ENCODE measurements at regions not wholly inside any gene's neighbourhood (a gene's known extent, or its start where the extent isn't known, plus 50 kb on each side); places are given as distances from the start of the nearest gene placed in this dataset.
"Not testable (repeated sequence)": the region's sequence is repeated elsewhere in the genome, so short reads cannot be mapped to it uniquely, and the experiment has no call there.

DNA sequence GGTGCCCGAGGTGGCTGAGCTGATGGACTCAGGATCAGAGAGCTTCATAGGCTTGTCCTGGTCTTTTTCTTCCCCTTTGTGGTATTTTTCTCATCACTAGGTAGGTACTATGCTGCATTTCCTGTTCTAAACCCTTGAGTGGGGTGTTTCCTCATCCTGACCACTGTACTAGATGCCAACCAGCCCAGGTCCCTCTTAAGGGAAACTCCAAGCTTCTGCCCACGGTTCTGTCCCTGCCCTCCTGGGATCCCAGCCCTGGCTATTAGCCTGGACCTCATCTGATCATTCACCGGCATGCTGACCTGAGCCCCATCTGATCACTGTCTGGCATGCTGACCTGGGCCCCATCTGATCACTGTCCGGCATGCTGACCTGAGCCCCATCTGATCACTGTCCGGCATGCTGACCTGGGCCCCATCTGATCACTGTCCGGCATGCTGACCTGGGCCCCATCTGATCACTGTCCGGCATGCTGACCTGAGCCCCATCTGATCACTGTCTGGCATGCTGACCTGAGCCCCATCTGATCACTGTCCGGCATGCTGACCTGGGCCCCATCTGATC is 207.6 kb downstream of the NDUFA10 start:
- DNase-seq, result not testable (repeated sequence)

DNA sequence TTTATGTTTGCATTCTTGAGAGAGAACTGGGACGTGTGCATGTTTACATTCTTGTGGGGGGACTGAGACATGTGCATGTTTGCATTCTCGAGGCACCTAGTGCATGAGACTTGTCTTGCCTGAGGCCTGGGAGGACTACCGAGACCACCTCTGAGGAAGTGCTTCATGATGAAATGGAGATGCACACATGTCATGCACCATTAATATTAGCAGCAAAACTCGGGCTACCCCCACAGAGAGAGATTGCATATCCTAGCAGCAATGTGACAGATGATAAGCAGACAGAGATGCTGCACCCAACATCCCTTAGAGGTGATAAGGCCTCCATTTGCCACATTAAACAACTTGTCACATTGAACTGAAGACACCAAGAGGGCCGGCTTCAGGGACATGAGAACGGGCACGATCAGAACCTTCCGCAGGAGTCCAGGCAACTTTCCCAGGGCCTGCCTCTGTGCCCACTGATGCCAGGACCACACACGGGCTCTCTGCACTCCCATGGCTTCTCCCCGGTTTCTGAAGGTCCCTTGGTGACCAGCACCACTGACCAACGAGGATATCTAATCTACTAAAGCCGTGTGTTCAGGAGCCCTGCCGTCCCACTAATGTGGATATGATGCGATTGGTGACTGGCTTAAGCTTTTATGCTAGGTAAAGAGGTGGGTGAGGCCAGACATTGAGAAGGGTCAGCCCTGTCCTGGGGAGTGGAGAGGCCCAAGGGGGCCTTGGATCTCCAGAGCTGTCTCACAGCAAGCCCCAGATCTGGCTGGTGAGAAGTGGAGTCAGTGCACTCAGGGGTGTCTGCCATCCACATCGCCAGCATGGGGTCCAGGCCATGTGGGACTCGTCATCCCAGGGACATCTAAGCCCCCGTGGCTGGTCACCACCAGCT is 208.3 kb downstream of the NDUFA10 start:
- DNase-seq, result no peak

DNA sequence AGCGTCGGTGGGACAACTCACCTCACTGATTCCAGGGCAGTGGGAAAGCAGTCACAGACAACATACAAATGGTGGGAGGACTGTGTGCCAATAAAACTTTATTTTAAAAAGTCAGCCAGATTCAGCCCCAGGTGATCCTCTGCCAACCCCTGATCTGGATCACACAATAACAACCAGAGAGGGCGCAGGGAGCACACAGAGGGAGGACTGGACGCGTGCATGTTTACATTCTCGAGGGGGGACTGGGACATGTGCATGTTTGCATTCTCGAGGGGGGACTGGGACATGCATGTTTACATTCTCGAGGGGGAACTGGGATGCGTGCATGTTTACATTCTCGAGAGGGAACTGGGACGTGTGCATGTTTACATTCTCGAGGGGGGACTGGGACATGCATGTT is 209.5 kb downstream of the NDUFA10 start:
- no peak for DNase-seq

DNA sequence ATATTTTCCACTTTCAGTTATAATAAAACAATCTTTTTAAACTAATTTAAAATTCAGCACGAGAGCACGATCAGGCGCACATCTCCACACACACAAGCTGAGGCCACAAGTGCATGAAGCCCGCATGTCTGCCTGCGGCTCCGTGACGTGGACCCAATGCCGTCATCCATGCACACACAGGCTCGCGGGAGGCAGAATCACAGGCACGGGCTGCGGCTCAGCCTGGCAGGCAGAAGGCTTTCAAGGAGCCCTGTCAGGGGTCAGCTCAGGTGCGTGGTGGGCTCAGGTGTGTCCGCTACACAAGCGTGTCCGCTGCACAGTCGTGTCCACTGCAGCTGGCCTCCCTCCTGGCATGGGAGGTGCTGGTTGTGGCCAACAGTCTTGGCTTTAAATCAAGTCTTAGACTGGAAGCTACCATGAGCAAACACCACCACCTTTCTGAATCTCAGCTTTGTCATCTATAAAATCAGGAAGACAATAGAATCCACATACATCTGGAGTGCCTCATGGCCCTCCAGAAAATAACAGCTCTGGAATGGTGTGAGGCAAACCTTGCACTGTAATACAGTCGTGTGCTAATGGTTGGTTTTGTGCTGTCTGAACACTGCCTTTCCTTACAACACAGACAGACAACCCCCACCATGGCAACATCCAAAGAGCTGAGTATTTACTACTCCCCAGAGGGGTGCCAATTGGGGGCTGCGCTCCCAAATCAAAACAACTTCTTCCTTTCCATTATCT is 210.1 kb downstream of the NDUFA10 start:
- DNase-seq, result no peak

DNA sequence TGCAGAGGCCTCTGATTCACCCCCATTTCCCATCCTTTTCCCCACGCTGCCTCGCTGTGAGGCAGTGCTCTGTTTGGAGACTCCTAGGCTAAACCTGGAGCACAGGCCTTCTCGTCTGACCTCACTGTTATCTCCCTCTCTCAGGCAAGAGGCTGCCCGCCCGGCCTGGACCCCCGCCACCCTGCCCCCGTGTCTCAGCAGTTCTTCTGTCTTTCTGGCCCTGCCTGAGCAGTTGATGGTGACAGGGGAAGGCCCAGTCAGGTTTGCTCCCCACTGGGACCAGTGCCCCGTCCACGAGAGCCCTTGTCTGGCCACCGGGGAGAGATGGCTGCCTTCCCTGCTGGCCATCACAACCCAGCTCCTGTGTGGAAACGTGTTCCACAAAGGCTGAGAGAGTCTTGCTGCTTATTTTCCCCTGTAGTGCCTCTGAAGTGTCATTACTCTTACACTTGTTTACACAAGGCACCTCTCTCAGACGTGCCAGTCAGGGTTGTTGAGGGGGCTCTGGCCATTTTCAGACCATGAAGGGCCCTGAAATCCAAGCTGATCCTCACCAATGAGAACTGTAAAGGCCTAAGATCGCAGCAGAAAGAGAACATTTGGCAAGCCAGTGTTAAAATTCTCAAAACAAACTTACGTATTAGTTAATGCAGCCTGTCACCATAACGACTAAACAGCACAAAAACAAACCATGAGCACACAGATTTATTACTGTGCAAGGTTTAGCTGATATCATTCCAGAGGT is 210.9 kb downstream of the NDUFA10 start:
- DNase-seq, result no peak

DNA sequence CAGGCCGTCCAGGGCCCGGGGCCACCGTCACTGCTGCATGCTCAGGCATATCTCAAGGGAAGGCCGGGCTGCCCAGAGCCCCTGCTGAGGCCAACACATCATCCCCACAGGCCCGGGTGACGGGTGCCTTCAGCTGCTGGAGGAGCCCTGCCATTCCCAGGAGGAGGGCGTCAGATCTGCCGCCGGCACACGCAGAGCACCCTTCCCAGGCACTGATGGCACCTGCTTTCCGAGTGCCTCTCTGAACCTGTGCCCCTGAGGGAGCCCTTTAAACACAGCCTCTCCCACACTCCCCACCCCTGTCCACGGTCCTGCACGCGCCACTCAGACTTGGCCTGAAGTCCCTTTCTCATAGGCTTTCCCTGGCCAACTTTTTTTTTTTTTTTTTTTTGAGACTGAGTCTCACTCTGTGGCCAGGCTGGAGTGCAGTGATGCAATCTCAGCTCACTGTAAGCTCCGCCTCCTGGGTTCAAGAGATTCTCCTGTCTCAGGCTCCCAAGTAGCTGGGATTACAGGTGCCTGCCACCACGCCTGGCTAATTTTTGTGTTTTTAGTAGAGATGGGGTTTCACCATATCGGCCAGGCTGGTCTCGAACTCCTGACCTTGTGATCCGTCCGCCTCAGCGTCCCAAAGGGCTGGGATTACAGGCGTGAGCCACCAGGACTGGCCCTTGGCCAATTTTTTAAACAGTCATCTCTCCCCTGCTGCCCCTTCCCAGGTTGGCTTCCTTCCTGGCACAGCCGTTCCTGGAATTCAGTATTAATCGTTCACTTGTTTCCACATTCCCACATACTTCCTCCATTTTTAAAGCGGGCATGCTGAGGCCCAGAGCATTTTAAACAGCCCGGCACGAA is 211.7 kb downstream of the NDUFA10 start:
- DNase-seq, result no peak

DNA sequence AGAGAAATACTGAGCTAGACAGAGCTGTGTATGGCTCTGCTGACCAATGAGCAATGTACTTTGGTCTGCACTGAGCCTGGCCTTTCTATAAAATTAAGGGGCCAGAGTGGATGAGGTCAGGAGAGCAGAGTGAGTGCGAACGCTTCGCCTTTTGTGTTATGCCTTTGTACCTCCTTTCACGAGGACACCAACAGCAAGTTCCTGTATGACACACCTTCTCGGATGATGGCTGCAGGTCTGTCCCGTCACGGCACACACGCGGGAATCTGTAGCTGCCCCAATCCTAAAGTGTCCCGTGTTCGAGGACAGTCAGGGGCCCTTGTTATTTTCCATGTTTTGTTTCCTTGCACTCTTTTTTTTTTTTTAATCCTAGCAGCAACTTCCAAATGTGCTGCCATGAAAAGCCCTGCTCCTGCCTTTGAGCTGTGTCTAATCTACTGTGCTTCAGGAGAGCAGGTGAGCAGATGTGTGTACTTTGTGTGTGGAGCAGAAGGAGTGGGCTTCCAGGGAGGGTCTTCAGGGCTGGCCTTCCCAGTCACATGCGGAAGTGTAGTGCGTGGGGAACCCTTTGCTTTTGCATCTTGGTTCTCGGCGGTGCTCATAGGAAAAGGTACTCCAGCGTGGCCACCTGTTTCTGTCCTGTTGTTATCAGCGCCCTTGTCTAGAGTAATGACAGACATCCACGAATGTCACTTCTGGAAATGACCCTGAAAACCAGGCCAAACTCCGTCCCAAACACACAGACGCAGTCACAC is 213.2 kb downstream of the NDUFA10 start:
- no peak for DNase-seq

DNA sequence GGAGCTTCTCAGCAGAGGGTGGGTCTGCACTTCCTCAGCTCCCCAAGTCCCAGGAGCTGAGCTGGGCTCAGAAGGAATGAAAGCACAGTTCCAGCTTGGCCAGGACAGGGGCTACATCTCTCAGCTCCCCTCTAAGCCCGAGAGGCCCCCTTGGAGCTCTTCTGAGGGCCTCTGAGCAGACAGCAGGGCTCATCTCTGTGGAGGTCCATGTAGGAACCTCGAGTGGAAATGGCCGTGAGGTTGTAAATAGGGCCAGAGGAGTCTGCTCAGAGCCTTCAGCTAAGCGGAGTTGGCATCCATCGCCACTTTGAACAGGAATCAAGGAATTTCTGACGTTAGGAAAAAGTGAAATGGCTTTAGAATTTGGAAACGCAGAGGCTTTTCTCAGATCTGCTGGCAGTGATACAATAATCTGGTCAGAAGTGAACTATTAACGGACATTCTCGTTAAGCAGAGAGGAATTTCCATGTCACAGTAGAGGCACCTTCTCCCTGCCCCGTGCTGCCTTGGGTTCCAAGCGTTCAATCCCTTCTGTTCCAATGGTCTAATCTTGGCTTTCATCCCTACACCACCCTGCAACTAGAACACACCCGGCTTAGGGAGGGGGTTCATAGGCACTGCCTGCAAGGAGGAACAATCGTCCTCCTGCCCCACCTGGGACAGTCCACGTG is 213.9 kb downstream of the NDUFA10 start:
- no peak for DNase-seq

DNA sequence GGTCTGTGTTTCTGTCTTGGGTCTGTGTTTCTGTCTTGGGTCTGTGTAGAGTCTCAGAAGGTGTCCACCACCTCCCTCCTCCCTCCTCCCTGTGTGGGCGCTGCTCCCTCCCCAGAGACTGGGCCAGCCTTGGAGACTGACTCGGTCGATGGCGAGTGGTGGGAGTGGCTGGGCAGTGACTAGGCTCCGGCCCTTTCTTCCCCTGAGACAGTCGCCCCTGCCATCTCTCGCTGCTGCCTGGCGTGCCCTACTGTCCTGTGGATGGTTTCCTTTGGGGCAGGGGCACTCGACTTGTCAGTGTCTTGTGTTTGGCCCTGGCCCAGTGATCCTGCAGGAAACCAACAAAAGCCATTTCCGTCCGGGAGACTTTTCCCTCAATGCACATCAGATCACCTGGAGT is 215.8 kb downstream of the NDUFA10 start:
- no peak for DNase-seq

DNA sequence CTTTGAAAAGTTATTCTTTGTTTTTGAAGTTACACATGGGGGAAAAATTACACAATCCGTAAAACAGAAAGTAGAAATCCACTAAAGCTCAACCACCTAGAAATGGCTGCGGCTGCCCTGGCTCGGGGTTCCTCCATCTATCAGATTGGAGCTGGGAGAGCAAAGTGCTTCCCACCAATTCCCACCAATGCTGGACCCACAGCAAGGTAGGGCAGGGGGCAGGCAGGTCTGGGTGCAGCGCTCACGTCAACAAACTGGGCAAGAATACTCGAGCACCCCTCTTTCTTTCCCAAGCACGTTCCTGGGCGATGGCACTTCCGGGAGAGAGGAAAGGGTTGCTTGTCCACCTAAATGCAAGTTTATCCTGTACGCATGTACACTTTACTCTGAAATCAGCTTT is 217.6 kb downstream of the NDUFA10 start:
- DNase-seq, result no peak

DNA sequence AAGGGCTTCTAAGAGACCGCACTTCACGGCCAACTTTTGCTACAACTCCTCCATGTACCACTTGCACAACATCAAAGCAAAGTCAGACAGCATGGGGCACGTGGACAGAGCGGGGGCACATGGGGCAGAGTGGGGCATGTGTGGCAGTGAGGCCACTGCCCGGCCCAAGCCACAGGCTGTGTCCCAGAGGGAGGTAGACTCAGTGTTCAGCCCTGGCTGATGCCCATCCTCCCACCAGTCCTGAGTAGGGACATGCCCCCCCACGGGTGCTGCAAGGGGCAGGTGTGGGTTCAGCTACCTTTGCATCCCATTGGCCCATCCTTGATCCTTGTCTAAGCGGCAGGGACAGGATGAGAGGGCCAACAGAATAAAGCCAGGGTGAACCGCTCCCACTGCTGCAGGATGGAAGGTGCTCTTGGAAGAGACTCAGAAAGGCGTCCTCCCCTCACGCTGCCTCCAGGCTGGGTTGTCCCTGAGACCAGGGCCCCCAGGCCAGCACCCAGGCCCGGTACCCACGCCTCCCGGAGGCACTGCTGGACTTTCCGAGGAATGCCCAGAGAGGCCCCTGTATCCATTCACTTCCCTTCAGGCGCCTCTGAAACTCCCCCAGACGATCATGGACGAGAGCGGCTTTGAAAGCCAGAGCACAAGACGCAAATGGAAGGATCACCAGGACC is 218.2 kb downstream of the NDUFA10 start:
- no peak for DNase-seq

DNA sequence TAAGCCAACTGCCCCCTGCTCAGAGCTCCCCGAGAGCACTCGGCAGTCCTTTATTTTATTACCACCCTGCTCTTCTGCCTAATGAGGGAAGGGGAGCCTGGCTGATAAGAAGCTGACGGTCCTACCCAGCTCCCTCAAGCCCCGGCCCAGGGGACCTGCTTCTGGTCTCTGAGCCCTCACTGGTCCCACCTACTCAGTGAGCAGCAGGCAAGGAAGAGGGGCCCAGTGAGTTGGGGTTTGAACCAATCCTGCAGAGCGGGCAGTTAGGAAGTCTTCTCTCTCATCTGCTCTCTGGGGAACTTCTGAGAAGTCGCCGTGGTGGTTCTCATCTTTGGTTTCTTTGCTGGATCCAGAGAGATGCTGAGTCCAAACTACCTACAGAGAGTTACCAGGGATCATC is 218.9 kb downstream of the NDUFA10 start:
- no peak for DNase-seq

DNA sequence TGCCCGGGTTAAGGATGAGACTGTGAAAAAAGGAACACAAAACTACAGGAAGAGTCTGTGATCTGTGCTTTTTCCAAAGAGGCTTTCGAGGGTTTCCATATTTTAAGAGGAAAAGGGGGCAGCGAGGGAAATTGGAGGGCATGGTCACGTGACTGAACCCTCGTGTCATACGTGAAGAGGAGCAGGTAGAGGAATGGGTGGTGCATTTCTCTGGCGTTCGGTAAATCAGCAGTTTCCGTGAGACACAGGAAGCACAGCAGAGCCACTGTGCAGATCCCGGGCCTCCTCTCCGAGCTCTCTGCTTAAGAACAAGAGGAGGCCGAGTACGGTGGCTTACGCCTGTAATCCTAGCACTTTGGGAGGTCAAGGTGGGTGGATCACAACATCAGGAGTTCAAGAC is 219.7 kb downstream of the NDUFA10 start:
- no peak for DNase-seq

DNA sequence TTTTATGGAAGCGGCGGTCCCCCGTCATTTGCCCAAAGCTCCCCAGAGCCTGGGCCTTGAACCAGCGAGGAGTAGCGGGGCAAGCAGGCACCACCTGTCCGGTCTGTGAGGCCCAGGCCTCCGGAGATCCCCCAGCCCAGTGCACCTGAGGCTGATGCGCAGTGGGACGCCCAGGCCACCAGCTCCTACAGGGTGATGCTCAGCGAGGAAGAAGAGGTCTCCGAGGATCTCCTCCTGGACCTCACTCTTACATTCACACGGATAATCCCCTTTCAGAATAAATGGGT is 220.2 kb downstream of the NDUFA10 start:
- DNase-seq, result no peak

DNA sequence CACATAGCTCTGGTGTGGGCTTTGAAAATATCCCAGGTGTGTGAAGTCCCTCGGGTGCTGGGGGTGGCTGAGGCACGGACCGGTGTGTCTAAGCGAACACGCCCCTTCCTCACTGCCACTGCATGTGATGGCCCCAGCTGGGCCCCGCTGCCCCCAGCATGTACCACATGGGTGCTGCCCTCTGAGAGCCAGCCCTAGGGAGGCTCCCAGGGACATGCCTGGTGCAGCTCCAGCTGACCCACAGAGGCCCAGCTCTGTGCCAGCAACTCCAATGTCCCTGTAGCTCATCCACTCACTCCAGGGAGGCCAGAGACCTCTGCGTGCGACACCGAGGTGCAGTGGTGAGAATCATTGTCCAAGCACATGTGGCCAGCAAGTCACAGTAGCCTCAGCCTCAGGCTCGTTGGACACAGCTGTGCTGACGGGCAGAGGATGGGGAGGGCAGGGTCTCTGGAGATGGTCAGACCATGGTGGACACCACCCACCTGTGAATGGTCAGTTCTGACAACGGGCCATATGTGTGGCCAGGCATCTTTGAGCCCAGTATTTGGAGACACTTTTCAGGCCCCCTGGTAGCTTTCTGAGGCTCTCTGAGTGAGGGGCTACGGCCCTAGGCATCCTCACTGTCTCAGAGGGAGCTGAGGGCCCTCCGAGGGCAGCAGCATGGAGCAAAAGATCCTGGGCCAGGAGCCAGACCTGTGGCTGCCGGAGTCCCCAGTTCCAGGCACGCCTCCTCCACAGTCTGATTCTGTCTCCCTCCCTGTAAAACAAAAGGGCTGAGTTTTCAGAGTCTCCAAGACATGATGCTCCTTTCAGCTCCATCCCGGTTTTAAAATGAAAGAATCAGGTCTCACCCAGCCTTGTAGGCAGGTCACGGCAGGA is 220.7 kb downstream of the NDUFA10 start:
- DNase-seq, result no peak

DNA sequence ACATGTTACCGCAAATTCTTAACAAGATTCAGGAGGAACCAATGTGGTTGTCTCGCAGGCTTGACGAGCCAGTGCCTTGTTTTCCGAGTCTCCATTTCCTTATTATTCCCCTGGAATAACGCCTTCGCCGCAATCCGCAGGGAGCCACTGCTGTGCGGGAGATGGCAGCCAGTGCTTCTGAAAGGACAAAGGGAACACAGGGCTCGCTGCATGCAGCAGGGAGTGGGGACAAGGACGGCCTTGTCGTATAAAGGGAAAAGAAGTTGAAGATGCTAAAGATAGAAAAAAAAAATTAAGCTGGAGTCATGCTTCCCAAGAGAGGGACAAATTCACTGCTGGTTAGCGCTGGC is 221.4 kb downstream of the NDUFA10 start:
- DNase-seq, result no peak

DNA sequence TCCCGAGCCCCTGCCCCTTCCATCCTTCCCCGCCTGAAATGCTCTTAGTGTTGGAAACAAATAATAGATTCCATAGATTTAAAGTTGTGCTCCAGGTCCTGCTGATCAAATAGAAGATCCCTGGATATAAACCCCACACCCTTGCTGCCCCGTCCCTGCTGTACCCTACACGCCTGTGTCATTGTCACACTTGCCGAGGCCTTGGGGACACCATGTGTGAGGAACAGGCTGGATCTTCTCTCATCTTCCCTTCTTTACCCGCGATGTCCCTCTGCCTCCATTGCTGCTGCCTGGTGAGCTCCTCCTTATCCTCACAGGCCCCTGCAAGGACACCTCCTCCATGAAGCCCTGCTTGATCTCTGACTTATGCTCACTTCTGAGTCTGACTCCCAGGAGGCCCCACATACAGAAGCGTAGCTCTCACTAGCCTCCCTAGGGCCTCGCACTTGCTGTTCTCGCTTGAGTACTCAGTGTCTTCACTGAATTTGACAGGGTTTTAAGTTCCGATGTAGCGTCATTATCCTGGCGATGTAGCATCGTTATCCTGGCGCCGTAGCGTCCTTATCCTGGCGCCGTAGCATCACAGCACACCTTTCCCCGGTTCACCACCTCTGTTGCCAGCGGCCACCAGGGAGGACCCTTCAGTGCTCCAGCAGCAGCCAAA is 221.9 kb downstream of the NDUFA10 start:
- DNase-seq, result no peak

DNA sequence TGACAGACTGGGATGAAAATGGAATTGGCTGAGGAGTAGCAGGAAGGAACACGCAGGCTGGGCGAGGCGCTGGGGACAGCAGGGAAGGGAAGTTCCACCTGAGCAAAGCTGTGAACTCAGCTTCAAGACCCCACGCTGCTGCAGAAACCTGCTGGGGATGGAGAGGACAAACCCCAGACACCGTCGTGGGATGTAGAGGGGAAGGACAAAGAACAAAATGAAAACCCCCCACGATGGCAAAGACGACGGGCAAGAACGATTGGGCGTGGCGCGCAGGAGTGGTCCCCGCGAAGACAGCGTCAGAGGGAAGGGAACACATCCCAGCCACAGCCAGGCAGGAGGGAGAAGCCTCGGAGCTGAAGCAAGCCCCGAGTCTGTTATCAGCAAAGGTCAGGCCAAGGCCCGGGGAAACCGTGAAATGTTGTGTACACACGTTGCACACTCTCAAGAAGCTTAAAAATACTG is 222.9 kb downstream of the NDUFA10 start:
- DNase-seq, result no peak
